Hepatocyte (in vitro differentiated cells): ENCODE measurements at regions not wholly inside any gene's neighbourhood (a gene's known extent, or its start where the extent isn't known, plus 50 kb on each side); places are given as distances from the start of the nearest gene placed in this dataset.

ENCODE experiments used
- CTCF ChIP-seq: fragments of 200-600 bp; sonication (generic); IDR thresholded peaks from 2 replicates; pipeline ENCODE4 v1.5.1; 2016; ENCODE audit warnings: antibody characterized with exemption, mild to moderate bottlenecking; ENCODE audit not compliant: poor library complexity
- EZH2 ChIP-seq: fragments of 200-600 bp; sonication (generic); IDR thresholded peaks from 2 replicates; pipeline ENCODE4 v1.6.1; 2016; ENCODE audit warnings: antibody characterized with exemption, mild to moderate bottlenecking, borderline replicate concordance
- EZH2phosphoT487 ChIP-seq: fragments of 200-600 bp; sonication (generic); IDR thresholded peaks from one replicate; pipeline ENCODE4 v1.6.1; 2018; ENCODE audit warnings: antibody characterized with exemption, mild to moderate bottlenecking, low read depth, moderate library complexity; ENCODE audit not compliant: unreplicated experiment, severe bottlenecking

GRCh38 chr7:67716729-67717128 lies 720.1 kb downstream of the TYW1 start:
- TF ChIP-seq CTCF (no peak), EZH2phosphoT487 (no peak), EZH2 (no peak)
